CD4-positive, alpha-beta T cell (primary cell): ENCODE measurements at regions not wholly inside any gene's neighbourhood (a gene's known extent, or its start where the extent isn't known, plus 50 kb on each side); places are given as distances from the start of the nearest gene placed in this dataset.

Source experiments
- ATAC-seq: fragments of 200-7000 bp; cut with Tn5 transposase; one replicate; pipeline ENCODE4 v1.10.0; 2022; ENCODE audit warnings: mild to moderate bottlenecking; ENCODE audit not compliant: poor library complexity
- CTCF ChIA-PET: fragments of 350-600 bp; sonication (Branson Sonifier 250); formaldehyde crosslinking; loops from one replicate; lab custom pipeline; 2021; ENCODE audit warnings: antibody characterized with exemption, inconsistent platforms; lab: Charles Lee
- POLR2A ChIA-PET: fragments of 350-600 bp; sonication (Branson Sonifier 250); formaldehyde crosslinking; loops from one replicate; lab custom pipeline; 2021; ENCODE audit warnings: antibody characterized with exemption, inconsistent platforms; lab: Charles Lee
- DNase-seq, 14 experiments: peaks; one replicate each; pipeline ENCODE4 v3.0.0-alpha.2; 2013 to 2020; ENCODE audit warnings: mixed read lengths in 2 of 14
- H3K27ac ChIP-seq, 2 donors: one replicate each; pipeline versions ENCODE4 v1.5.1 to v1.7.0; 2013; ENCODE audit warnings: low read length in 2 of 2, low read depth in 1 of 2, mild to moderate bottlenecking in 1 of 2
- H3K27me3 ChIP-seq, 2 experiments: 1 replicate in 1 of 2; 2 replicates in 1 of 2; pipeline versions ENCODE4 v1.6.1 to v1.7.0; 2013; ENCODE audit warnings: low read length in 2 of 2, control low read depth in 1 of 2, mild to moderate bottlenecking in 1 of 2, moderate library complexity in 1 of 2; ENCODE audit not compliant: insufficient read depth in 2 of 2, control insufficient read depth in 1 of 2
- H3K36me3 ChIP-seq: one replicate; pipeline ENCODE4 v1.6.1; 2013; ENCODE audit warnings: low read length, control low read depth; ENCODE audit not compliant: insufficient read depth
- H3K4me1 ChIP-seq: one replicate; pipeline ENCODE4 v1.6.1; 2013; ENCODE audit warnings: low read length, control low read depth; ENCODE audit not compliant: insufficient read depth
- H3K4me3 ChIP-seq: one replicate; pipeline ENCODE4 v1.5.1; 2013; ENCODE audit warnings: mild to moderate bottlenecking, low read length, moderate library complexity
- H3K9me3 ChIP-seq, 2 experiments: 1 replicate in 1 of 2; 2 replicates in 1 of 2; pipeline versions ENCODE4 v1.6.1 to v1.7.0; 2013; ENCODE audit warnings: low read length in 2 of 2, mild to moderate bottlenecking in 2 of 2, control low read depth in 1 of 2, moderate library complexity in 1 of 2; ENCODE audit not compliant: control insufficient read depth in 1 of 2, insufficient read depth in 1 of 2
- H3K27ac Mint-ChIP-seq: one replicate; pipeline ENCODE4 v1.8.0; 2020; ENCODE audit warnings: mixed read lengths
- H3K27me3 Mint-ChIP-seq: one replicate; pipeline ENCODE4 v1.8.0; 2021; ENCODE audit warnings: mixed read lengths
- H3K36me3 Mint-ChIP-seq: one replicate; pipeline ENCODE4 v1.8.0; 2021; ENCODE audit warnings: low read depth, mixed read lengths
- H3K4me1 Mint-ChIP-seq: one replicate; pipeline ENCODE4 v1.8.0; 2021; ENCODE audit warnings: low read depth, mixed read lengths
- H3K4me3 Mint-ChIP-seq: one replicate; pipeline ENCODE4 v1.8.0; 2020; ENCODE audit warnings: mild to moderate bottlenecking, mixed read lengths
- H3K9me3 Mint-ChIP-seq: one replicate; pipeline ENCODE4 v1.8.0; 2020; ENCODE audit warnings: mixed read lengths
- CTCF ChIP-seq: fragments of 200-600 bp; IDR thresholded peaks from one replicate; pipeline ENCODE4 v1.8.0; 2022; ENCODE audit warnings: antibody characterized with exemption, mild to moderate bottlenecking
- intact Hi-C, 2 experiments: fragments of 100-400 bp; cut with DNase I in 1 of 2; cut with micrococcal nuclease in 1 of 2; formaldehyde crosslinking; loops; one replicate each; pipeline versions ENCODE4 v1.15.1 to v1.9.0; 2023 to 2025; cut with DNase I, micrococcal nuclease

GRCh38 chr5:34459908-34460307 is 196.2 kb upstream of the RAI14 start:
- ATAC-seq = no peak
- Histone ChIP-seq H3K4me3 (no peak overlapping the region), H3K4me1 (no peaks in the 10 kb centered on the region), H3K27ac (no peak overlapping the region), H3K9me3 (no peaks in the 10 kb centered on the region), H3K27me3 (no peaks in the 10 kb centered on the region), H3K36me3 (no peaks in the 10 kb centered on the region)
- no peak overlapping the region for H3K27ac Mint-ChIP-seq
- ChIA-PET POLR2A (no interaction called here), CTCF (interaction anchor here (0.6 to 1.0 kb wide), 2 partner anchors 15 to 152 kb away, joined by 3 read pairs; no protein-coding TSS in a partner anchor)
- no peaks in the 10 kb centered on the region for H3K27me3 Mint-ChIP-seq
- no peak for TF ChIP-seq CTCF
- intact Hi-C loops = loop anchor here in 1 of 2 experiments (5.0 to 10.0 kb wide), 2 partner anchors 275 to 1023 kb away; no protein-coding TSS in a partner anchor
- H3K4me1 Mint-ChIP-seq = no peaks in the 10 kb centered on the region
- H3K4me3 Mint-ChIP-seq = no peak overlapping the region
- no peak for DNase-seq
- no peaks in the 10 kb centered on the region for H3K36me3 Mint-ChIP-seq
- no peaks in the 10 kb centered on the region for H3K9me3 Mint-ChIP-seq

GRCh38 chr5:34460496-34460895 is 195.6 kb upstream of the RAI14 start:
- POLR2A ChIA-PET = no interaction called here
- H3K9me3 ChIP-seq = no peaks in the 10 kb centered on the region
- Mint-ChIP-seq H3K9me3 (no peaks in the 10 kb centered on the region), H3K4me1 (no peaks in the 10 kb centered on the region), H3K27ac (no peak overlapping the region), H3K27me3 (peaks cover 3% of the 10 kb centered on the region), H3K4me3 (no peak overlapping the region), H3K36me3 (no peaks in the 10 kb centered on the region)
- TF ChIP-seq CTCF = no peak
- CTCF ChIA-PET = interaction anchor here (0.6 to 1.0 kb wide), 2 partner anchors 14 to 151 kb away, joined by 3 read pairs; no protein-coding TSS in a partner anchor
- DNase-seq = no peak
- H3K36me3 ChIP-seq = no peaks in the 10 kb centered on the region
- H3K4me1 ChIP-seq = no peaks in the 10 kb centered on the region
- H3K27ac ChIP-seq = no peak overlapping the region
- intact Hi-C loops = loop anchor here in 1 of 2 experiments (5.0 to 10.0 kb wide), 2 partner anchors 276 to 1023 kb away; no protein-coding TSS in a partner anchor
- H3K27me3 ChIP-seq = no peaks in the 10 kb centered on the region
- no peak overlapping the region for H3K4me3 ChIP-seq
- ATAC-seq = no peak

DNA sequence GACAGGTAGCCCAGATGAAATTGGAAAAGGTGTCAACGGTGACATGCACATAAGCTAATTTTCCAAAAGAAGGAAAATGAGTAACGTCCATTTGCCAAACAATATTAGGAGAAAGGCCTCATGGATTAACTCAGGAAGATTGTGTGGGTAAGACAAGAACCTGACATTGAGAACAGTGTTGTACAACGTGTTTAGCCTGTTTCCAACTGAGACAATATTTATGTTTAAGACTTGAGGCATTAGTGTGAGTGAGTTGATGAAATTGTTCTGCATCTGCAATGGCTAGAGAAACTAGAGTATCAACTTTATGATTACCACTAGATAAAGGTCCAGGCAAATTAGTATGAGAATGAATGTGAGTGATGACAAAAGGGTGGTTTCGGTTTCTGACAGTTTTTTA is 191.3 kb upstream of the RAI14 start:
- no peak overlapping the region for H3K4me3 ChIP-seq
- no peaks in the 10 kb centered on the region for H3K9me3 ChIP-seq
- no peaks in the 10 kb centered on the region for H3K36me3 ChIP-seq
- Mint-ChIP-seq H3K4me1 (no peaks in the 10 kb centered on the region), H3K36me3 (no peaks in the 10 kb centered on the region), H3K9me3 (no peaks in the 10 kb centered on the region), H3K4me3 (no peak overlapping the region), H3K27ac (no peak overlapping the region), H3K27me3 (peaks cover 13% of the 10 kb centered on the region)
- intact Hi-C loops = loop anchor here (1.0 to 10.0 kb wide), 4 partner anchors 280 to 1028 kb away; partner anchors contain the start of gene TARS1 (in 1 of the 2)
- H3K27me3 ChIP-seq = peaks cover 0 to 2% of the 10 kb centered on the region in 2 experiments
- ChIA-PET CTCF (no interaction called here), POLR2A (no interaction called here)
- no peak overlapping the region for H3K27ac ChIP-seq
- no peaks in the 10 kb centered on the region for H3K4me1 ChIP-seq
- DNase-seq (no peak), ATAC-seq (no peak)
- no peak for TF ChIP-seq CTCF
